ENCODE measurements at regions not wholly inside any gene's neighbourhood (a gene's known extent, or its start where the extent isn't known, plus 50 kb on each side); places are given as distances from the start of the nearest gene placed in this dataset.
"Not testable (repeated sequence)": the region's sequence is repeated elsewhere in the genome, so short reads cannot be mapped to it uniquely, and the experiment has no call there.

GRCh38 chr6:84953111-84953755 is 188.8 kb upstream of the TBX18 start:
- no peak for DNase-seq (ENCODE audit: low read depth in 1 of 2, low spot score in 1 of 2)

- DNase-seq (ENCODE audit: low read depth in 1 of 2, low spot score in 1 of 2): not testable (repeated sequence)
Observed at GRCh38 chr6:84944926-84945325, 180.5 kb upstream of the TBX18 start.

GRCh38 chr6:84943905-84944304 is 179.5 kb upstream of the TBX18 start:
- no peak for DNase-seq (ENCODE audit: low read depth in 1 of 2, low spot score in 1 of 2)

- not testable (repeated sequence) for DNase-seq (ENCODE audit: low read depth in 1 of 2, low spot score in 1 of 2)
Observed at GRCh38 chr6:84941609-84942008, 177.2 kb upstream of the TBX18 start.

- DNase-seq (ENCODE audit: low read depth in 1 of 2, low spot score in 1 of 2): no peak
Observed at GRCh38 chr6:84929212-84929611, 164.8 kb upstream of the TBX18 start.

GRCh38 chr6:84927551-84927950 is 163.2 kb upstream of the TBX18 start:
- DNase-seq (ENCODE audit: low read depth in 1 of 2, low spot score in 1 of 2): no peak

GRCh38 chr6:84926189-84927155 is 162.1 kb upstream of the TBX18 start:
- DNase-seq (ENCODE audit: low read depth in 1 of 2, low spot score in 1 of 2): no peak

- DNase-seq (ENCODE audit: low read depth in 1 of 2, low spot score in 1 of 2): no peak
Observed at GRCh38 chr6:84921891-84922290, 157.5 kb upstream of the TBX18 start.

GRCh38 chr6:84920021-84920420 is 155.6 kb upstream of the TBX18 start:
- DNase-seq (ENCODE audit: low read depth in 1 of 2, low spot score in 1 of 2): no peak

- DNase-seq (ENCODE audit: low read depth in 1 of 2, low spot score in 1 of 2): no peak
Observed at GRCh38 chr6:84916704-84917103, 152.3 kb upstream of the TBX18 start.

GRCh38 chr6:84912472-84913322 is 148.3 kb upstream of the TBX18 start:
- DNase-seq (ENCODE audit: low read depth in 1 of 2, low spot score in 1 of 2): no peak

- no peak for DNase-seq (ENCODE audit: low read depth in 1 of 2, low spot score in 1 of 2)
Observed at GRCh38 chr6:84910906-84911607, 146.7 kb upstream of the TBX18 start.

- DNase-seq (ENCODE audit: low read depth in 1 of 2, low spot score in 1 of 2): no peak
Observed at GRCh38 chr6:84908304-84908904, 144.0 kb upstream of the TBX18 start.

GRCh38 chr6:84906514-84906913 is 142.1 kb upstream of the TBX18 start:
- no peak for DNase-seq (ENCODE audit: low read depth in 1 of 2, low spot score in 1 of 2)

GRCh38 chr6:84905823-84906222 is 141.4 kb upstream of the TBX18 start:
- DNase-seq (ENCODE audit: low read depth in 1 of 2, low spot score in 1 of 2): no peak

GRCh38 chr6:84902354-84902928 is 138.0 kb upstream of the TBX18 start:
- DNase-seq (ENCODE audit: low read depth in 1 of 2, low spot score in 1 of 2): no peak

- no peak for DNase-seq (ENCODE audit: low read depth in 1 of 2, low spot score in 1 of 2)
Observed at GRCh38 chr6:84897988-84898594, 133.7 kb upstream of the TBX18 start.

GRCh38 chr6:84897011-84897410 is 132.6 kb upstream of the TBX18 start:
- DNase-seq (ENCODE audit: low read depth in 1 of 2, low spot score in 1 of 2): no peak

GRCh38 chr6:84892671-84893070 is 128.3 kb upstream of the TBX18 start:
- no peak for DNase-seq (ENCODE audit: low read depth in 1 of 2, low spot score in 1 of 2)

Measured in stimulated activated CD4-positive, alpha-beta T cell treated with anti-CD3 and anti-CD28 coated beads, Interleukin-15, amount 100 ng/mL, for 1 hour (primary cell).